ENCODE measurements at regions not wholly inside any gene's neighbourhood (a gene's known extent, or its start where the extent isn't known, plus 50 kb on each side); places are given as distances from the start of the nearest gene placed in this dataset.
"Not testable (repeated sequence)": the region's sequence is repeated elsewhere in the genome, so short reads cannot be mapped to it uniquely, and the experiment has no call there.

DNA sequence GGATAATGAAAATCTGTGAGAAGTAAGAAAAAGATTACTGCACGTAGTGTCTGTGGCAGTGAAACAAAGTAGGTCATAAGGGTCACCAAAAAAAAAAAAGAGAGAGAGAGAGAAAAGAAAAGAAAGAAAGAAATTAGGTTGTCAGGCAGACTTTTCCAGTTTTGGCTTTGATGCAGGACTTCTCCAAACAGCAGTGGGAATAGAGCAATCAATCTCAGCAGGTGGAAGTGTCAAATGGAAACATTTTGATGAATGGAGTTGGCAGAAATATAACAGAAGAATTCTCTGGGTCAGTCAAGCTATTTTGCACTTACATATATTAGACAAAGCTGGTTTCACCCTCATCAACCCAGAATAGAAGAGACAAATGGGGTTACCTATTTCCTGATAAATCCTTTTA, 745.8 kb downstream of the SLC6A15 start:
- H3K36me3 ChIP-seq (ENCODE audit: insufficient read depth, insufficient read length, low read length), result no peaks in the 10 kb centered on the region
- no peak overlapping the region for H3K9ac ChIP-seq (ENCODE audit: insufficient read length, low read depth)
- no peak overlapping the region for H3K4me3 ChIP-seq (ENCODE audit: insufficient read length, low read depth)
- no peaks in the 10 kb centered on the region for H3K9me3 ChIP-seq (ENCODE audit: insufficient read depth, low read length)
- H3K27me3 ChIP-seq (ENCODE audit: insufficient read depth, insufficient read length), result no peaks in the 10 kb centered on the region
- no peak for TF ChIP-seq SUZ12 (IDR thresholded peaks at IDR 0.05; ENCODE audit: extremely low read depth, insufficient read depth, insufficient read length)
- no peak for TF ChIP-seq YY1 (IDR thresholded peaks at IDR 0.05; ENCODE audit: insufficient read depth, insufficient read length)
- no peak for TF ChIP-seq ZNF274 (IDR thresholded peaks at IDR 0.05; ENCODE audit: low read depth, low read length)
- no peaks in the 10 kb centered on the region for H3K4me1 ChIP-seq (ENCODE audit: insufficient read depth, insufficient read length)
- DNase-seq (ENCODE audit: low read depth, low spot score), result no peak

DNA sequence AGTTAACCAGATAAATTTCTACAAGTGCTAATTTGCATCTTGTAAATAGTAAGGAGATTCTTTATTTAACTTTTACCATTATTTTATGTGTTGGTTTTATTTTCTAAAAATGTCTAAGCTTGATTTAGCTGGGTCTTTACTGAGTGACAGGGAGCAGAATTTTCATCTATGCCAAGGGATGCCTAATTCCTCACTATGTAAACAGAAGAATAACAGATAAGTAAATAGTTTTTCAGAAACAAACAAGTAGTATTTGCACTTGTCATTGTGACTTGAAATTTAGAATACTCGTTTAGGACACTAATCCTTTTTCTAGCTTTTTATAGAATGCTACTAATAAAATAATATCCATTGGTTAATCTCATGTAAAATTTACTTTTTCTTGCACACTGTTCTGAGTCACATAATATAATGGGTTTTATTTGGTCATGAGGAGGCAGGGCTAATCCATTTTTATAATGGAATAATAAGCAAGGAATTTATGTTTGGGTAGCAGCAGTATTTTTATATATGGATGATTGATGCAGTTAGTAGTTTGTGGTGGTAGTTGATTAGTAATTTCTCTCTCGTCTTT, 746.5 kb downstream of the SLC6A15 start:
- Histone ChIP-seq H3K9ac (ENCODE audit: insufficient read length, low read depth) (no peak overlapping the region), H3K27me3 (ENCODE audit: insufficient read depth, insufficient read length) (no peaks in the 10 kb centered on the region), H3K4me3 (ENCODE audit: insufficient read length, low read depth) (no peak overlapping the region), H3K4me1 (ENCODE audit: insufficient read depth, insufficient read length) (no peaks in the 10 kb centered on the region), H3K9me3 (ENCODE audit: insufficient read depth, low read length) (no peaks in the 10 kb centered on the region), H3K36me3 (ENCODE audit: insufficient read depth, insufficient read length, low read length) (no peaks in the 10 kb centered on the region)
- no peak for DNase-seq (ENCODE audit: low read depth, low spot score)
- TF ChIP-seq YY1 (IDR thresholded peaks at IDR 0.05; ENCODE audit: insufficient read depth, insufficient read length), result no peak
- no peak for TF ChIP-seq ZNF274 (IDR thresholded peaks at IDR 0.05; ENCODE audit: low read depth, low read length)
- TF ChIP-seq SUZ12 (IDR thresholded peaks at IDR 0.05; ENCODE audit: extremely low read depth, insufficient read depth, insufficient read length), result no peak

DNA sequence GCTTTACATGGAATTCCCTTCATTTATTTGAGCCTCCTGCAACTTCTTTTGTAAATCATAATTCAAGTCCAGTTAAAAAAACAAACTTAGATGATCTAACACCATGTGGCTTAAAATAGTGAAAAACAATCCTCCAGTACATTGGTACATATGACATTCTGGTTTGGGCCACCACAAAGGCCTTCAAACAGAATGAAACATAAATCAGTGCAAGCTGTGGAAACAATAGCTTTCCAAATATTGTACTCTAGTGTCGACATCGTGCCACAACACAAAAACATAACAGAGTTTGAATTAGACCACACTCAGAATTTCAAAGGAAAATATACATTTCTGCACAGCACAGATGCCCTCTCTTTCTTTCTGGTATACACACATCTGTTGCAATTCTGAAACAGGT, 751.3 kb downstream of the SLC6A15 start:
- no peak for TF ChIP-seq ZNF274 (IDR thresholded peaks at IDR 0.05; ENCODE audit: low read depth, low read length)
- TF ChIP-seq YY1 (IDR thresholded peaks at IDR 0.05; ENCODE audit: insufficient read depth, insufficient read length), result no peak
- H3K9ac ChIP-seq (ENCODE audit: insufficient read length, low read depth), result no peak overlapping the region

DNA sequence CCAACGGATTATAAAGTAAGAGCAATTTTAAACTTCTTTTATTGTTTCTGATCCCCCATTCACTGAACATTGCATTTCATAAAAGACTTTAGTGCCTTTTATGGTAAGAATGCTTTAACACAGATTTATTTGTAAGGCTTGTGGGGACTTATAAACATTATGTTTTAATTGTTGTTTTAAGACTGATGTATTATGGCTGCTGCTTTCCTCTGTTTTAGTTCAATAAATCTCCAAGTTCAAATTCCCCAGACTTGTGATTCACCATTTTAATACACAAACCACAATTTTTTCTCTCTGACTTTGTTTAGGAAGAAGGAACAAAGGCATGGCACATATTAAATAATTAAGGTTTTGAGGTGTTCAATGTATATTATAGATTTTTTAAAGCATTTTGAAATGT, 753.3 kb downstream of the SLC6A15 start:
- Histone ChIP-seq H3K27me3 (ENCODE audit: insufficient read depth, insufficient read length) (no peaks in the 10 kb centered on the region), H3K4me1 (ENCODE audit: insufficient read depth, insufficient read length) (no peaks in the 10 kb centered on the region), H3K4me3 (ENCODE audit: insufficient read length, low read depth) (no peak overlapping the region), H3K36me3 (ENCODE audit: insufficient read depth, insufficient read length, low read length) (no peaks in the 10 kb centered on the region), H3K9me3 (ENCODE audit: insufficient read depth, low read length) (no peaks in the 10 kb centered on the region; the same call in 1 of the 2 replicates), H3K9ac (ENCODE audit: insufficient read length, low read depth) (no peak overlapping the region)
- DNase-seq (ENCODE audit: low read depth, low spot score), result no peak
- TF ChIP-seq SUZ12 (IDR thresholded peaks at IDR 0.05; ENCODE audit: extremely low read depth, insufficient read depth, insufficient read length) (no peak), ZNF274 (IDR thresholded peaks at IDR 0.05; ENCODE audit: low read depth, low read length) (no peak), YY1 (IDR thresholded peaks at IDR 0.05; ENCODE audit: insufficient read depth, insufficient read length) (no peak)

More for the DNA sequence above, 751.3 kb downstream of the SLC6A15 start:
- Histone ChIP-seq H3K27me3 (ENCODE audit: insufficient read depth, insufficient read length) (no peaks in the 10 kb centered on the region), H3K4me1 (ENCODE audit: insufficient read depth, insufficient read length) (no peaks in the 10 kb centered on the region), H3K4me3 (ENCODE audit: insufficient read length, low read depth) (no peak overlapping the region), H3K9me3 (ENCODE audit: insufficient read depth, low read length) (no peaks in the 10 kb centered on the region), H3K36me3 (ENCODE audit: insufficient read depth, insufficient read length, low read length) (no peaks in the 10 kb centered on the region)
- DNase-seq (ENCODE audit: low read depth, low spot score), result no peak

DNA sequence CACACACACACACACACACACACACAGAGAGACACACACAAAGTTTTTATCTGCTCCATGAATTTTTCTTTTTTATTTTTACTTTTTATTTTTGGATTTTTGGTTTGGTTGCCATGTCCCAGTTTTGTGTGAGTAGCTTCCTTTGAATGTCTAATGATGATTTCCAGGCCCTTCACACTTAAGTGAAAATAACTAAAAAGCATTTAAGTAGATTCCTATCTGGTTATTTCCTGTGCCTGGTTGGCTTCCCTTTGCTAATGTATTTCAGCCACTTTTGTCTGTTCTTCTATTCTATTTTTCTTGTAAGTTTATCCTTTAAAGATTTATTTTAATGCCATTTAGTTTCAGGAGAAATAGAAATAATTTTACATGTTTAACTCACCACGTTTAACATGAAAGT, 755.4 kb downstream of the SLC6A15 start:
- Histone ChIP-seq H3K27me3 (ENCODE audit: insufficient read depth, insufficient read length) (no peaks in the 10 kb centered on the region), H3K9me3 (ENCODE audit: insufficient read depth, low read length) (no peaks in the 10 kb centered on the region; the same call in 1 of the 2 replicates), H3K36me3 (ENCODE audit: insufficient read depth, insufficient read length, low read length) (no peaks in the 10 kb centered on the region), H3K4me3 (ENCODE audit: insufficient read length, low read depth) (no peak overlapping the region), H3K4me1 (ENCODE audit: insufficient read depth, insufficient read length) (no peaks in the 10 kb centered on the region), H3K9ac (ENCODE audit: insufficient read length, low read depth) (no peak overlapping the region)
- no peak for DNase-seq (ENCODE audit: low read depth, low spot score)
- TF ChIP-seq ZNF274 (IDR thresholded peaks at IDR 0.05; ENCODE audit: low read depth, low read length), result no peak
- no peak for TF ChIP-seq YY1 (IDR thresholded peaks at IDR 0.05; ENCODE audit: insufficient read depth, insufficient read length)
- no peak for TF ChIP-seq SUZ12 (IDR thresholded peaks at IDR 0.05; ENCODE audit: extremely low read depth, insufficient read depth, insufficient read length)

DNA sequence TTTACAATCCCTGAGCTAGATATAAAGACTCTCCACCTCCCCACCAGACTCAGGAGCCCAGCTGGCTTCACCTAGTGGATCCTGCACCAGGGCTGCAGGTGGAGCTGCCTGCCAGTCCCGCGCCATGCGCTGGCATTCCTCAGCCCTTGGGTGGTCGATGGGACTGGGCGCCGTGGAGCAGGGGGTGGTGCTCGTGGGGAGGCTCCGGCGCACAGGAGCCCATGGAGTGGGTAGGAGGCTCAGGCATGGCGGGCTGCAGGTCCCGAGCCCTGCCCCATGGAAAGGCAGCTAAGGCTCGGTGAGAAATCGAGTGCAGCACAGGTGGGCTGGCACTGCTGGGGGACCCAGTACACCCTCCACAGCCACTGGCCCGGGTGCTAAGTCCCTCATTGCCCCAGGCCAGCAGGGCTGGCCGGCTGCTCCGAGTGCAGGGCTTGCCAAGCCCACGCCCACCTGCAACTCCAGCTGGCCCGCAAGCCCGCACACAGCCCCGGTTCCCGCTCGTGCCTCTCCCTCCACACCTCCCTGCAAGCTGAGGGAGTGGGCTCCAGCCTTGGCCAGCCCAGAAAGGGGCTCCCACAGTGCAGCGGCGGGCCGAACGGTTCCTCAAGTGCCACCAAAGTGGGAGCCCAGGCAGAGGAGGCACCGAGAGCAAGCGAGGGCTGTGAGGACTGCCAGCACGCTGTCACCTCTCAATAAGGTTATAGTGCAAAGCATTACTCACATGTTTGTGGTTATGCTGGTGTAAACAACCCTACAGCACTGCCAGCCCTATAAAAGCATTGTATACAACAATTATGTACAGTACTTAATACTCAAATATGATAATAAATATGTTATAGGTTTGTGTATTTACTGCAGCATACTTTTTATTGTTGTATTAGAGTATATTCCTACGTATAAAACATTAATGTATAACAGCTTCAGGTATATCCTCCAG, 757.3 kb downstream of the SLC6A15 start:
- DNase-seq (ENCODE audit: low read depth, low spot score); H3K9ac ChIP-seq (ENCODE audit: insufficient read length, low read depth); H3K4me3 ChIP-seq (ENCODE audit: insufficient read length, low read depth); H3K9me3 ChIP-seq (ENCODE audit: insufficient read depth, low read length); H3K27me3 ChIP-seq (ENCODE audit: insufficient read depth, insufficient read length); H3K36me3 ChIP-seq (ENCODE audit: insufficient read depth, insufficient read length, low read length); H3K4me1 ChIP-seq (ENCODE audit: insufficient read depth, insufficient read length): not testable (repeated sequence)

DNA sequence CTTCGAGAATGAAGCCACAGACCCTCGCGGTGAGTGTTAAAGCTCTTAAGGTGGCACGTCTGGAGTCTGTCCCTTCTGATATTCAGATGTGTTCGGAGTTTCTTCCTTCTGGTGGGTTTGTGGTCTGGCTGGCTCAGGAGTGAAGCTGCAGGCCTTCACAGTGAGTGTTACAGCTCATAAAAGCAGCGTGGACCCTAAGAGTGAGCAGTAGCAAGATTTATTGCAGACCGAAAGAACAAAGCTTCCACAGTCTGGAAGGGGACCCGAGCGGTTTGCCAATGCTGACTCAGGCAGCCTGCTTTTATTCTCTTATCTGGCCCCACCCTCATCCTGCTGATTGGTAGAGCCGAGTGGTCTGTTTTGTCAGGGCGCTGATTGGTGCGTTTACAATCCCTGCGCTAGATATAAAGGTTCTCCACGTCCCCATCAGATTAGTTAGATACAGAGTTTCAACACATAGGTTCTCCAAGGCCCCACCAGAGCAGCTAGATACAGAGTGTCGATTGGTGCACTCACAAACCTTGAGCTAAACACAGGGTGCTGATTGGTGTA, 758.1 kb downstream of the SLC6A15 start:
- H3K9ac ChIP-seq (ENCODE audit: insufficient read length, low read depth); DNase-seq (ENCODE audit: low read depth, low spot score); H3K27me3 ChIP-seq (ENCODE audit: insufficient read depth, insufficient read length); H3K4me1 ChIP-seq (ENCODE audit: insufficient read depth, insufficient read length); H3K9me3 ChIP-seq (ENCODE audit: insufficient read depth, low read length); H3K4me3 ChIP-seq (ENCODE audit: insufficient read length, low read depth); H3K36me3 ChIP-seq (ENCODE audit: insufficient read depth, insufficient read length, low read length): not testable (repeated sequence)
